ENCODE measurements at regions not wholly inside any gene's neighbourhood (a gene's known extent, or its start where the extent isn't known, plus 50 kb on each side); places are given as distances from the start of the nearest gene placed in this dataset.
"Not testable (repeated sequence)": the region's sequence is repeated elsewhere in the genome, so short reads cannot be mapped to it uniquely, and the experiment has no call there.

DNA sequence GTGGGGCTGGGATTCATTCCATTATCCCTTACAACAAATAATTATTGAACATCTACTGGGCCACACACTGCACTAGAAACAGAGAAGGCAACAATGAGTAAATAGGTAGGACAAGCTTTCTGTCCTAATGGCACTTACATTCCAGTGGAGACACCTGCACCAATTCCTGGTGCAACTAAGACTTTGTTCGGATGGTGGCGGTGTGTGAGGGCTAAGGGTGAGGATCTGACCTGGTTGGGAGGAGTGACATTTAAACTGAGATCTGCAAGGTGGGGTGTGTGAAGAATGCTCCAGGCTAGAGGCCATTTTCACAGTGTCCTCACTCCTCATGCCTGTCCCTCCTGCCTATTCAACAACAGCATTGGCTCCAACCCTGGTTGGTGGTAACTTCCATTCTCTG, 510.0 kb downstream of the XYLT1 start:
- Histone ChIP-seq H3K4me1 (ENCODE audit: control insufficient read depth in 2 of 2, insufficient read depth in 2 of 2, low read length in 1 of 2) (no peaks in the 10 kb centered on the region), H3K27me3 (ENCODE audit: control insufficient read depth in 1 of 2, insufficient read depth in 2 of 2, low read length in 2 of 2) (no peaks in the 10 kb centered on the region), H3K36me3 (ENCODE audit: control insufficient read depth in 2 of 2, insufficient read depth in 2 of 2, low read length in 1 of 2) (no peaks in the 10 kb centered on the region), H3K27ac (ENCODE audit: low read depth in 2 of 2, low read length in 1 of 2) (no peak overlapping the region), H3K9me3 (ENCODE audit: control insufficient read depth in 2 of 2, insufficient read depth in 1 of 2, low read depth in 1 of 2, low read length in 1 of 2) (no peaks in the 10 kb centered on the region), H3K4me3 (ENCODE audit: low read depth in 1 of 2, low read length in 2 of 2) (no peak overlapping the region)
- 88 to 94% methylated on average over 2 of the region's 2 CpGs for WGBS, 2 donors

DNA sequence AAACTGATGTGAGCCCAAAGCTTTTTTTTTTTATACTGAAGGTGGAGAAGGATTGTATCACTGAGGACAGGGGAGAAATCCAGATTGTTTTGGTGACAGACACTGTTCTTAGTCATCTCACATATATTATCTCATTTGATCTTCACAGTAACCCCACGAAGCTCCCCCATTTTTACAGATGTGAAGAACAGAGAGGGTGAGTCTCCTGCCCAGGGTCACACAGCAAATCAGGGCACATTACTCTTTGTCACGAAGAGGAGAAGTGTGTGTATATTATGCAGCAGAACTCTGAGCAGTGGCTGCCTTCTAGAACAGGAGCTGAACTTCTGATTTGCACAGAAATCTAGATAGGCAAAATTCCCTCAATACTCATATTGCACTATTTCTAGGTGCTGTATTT, 504.3 kb downstream of the XYLT1 start:
- H3K36me3 ChIP-seq (ENCODE audit: control insufficient read depth in 2 of 2, insufficient read depth in 2 of 2, low read length in 1 of 2) = no peaks in the 10 kb centered on the region
- no peaks in the 10 kb centered on the region for H3K4me1 ChIP-seq (ENCODE audit: control insufficient read depth in 2 of 2, insufficient read depth in 2 of 2, low read length in 1 of 2)
- no peaks in the 10 kb centered on the region for H3K9me3 ChIP-seq (ENCODE audit: control insufficient read depth in 2 of 2, insufficient read depth in 1 of 2, low read depth in 1 of 2, low read length in 1 of 2)
- H3K4me3 ChIP-seq (ENCODE audit: low read depth in 1 of 2, low read length in 2 of 2) = no peak overlapping the region
- H3K27ac ChIP-seq (ENCODE audit: low read depth in 2 of 2, low read length in 1 of 2) = no peak overlapping the region
- no peaks in the 10 kb centered on the region for H3K27me3 ChIP-seq (ENCODE audit: control insufficient read depth in 1 of 2, insufficient read depth in 2 of 2, low read length in 2 of 2)
- WGBS, 2 donors = 51 to 63% methylated on average over 2 of the region's 2 CpGs

DNA sequence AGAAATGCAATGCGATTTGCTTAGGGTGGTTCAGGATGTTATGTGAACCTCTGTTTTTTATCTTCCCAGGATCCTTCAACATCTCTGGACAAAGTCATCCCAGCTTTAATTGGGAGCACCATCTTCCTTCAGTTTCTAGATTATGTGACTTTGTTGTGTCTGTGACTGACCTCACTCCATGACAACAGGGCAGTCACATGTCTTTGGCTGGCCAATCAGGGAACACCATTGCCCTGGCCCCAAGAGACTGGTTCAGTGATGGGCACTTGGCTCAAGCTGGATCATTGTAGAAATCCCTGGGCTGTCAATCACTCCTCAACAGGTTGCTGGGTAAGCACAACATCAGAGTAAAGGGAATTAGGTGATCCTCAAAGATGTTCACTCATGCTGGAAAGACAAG, 499.7 kb downstream of the XYLT1 start:
- H3K27me3 ChIP-seq (ENCODE audit: control insufficient read depth in 1 of 2, insufficient read depth in 2 of 2, low read length in 2 of 2) = no peaks in the 10 kb centered on the region
- no peaks in the 10 kb centered on the region for H3K36me3 ChIP-seq (ENCODE audit: control insufficient read depth in 2 of 2, insufficient read depth in 2 of 2, low read length in 1 of 2)
- H3K4me3 ChIP-seq (ENCODE audit: low read depth in 1 of 2, low read length in 2 of 2) = no peak overlapping the region
- 97 to 98% methylated on average over 1 of the region's 1 CpG for WGBS, 2 donors
- H3K9me3 ChIP-seq (ENCODE audit: control insufficient read depth in 2 of 2, insufficient read depth in 1 of 2, low read depth in 1 of 2, low read length in 1 of 2) = no peaks in the 10 kb centered on the region
- H3K27ac ChIP-seq (ENCODE audit: low read depth in 2 of 2, low read length in 1 of 2) = no peak overlapping the region
- H3K4me1 ChIP-seq (ENCODE audit: control insufficient read depth in 2 of 2, insufficient read depth in 2 of 2, low read length in 1 of 2) = no peaks in the 10 kb centered on the region

DNA sequence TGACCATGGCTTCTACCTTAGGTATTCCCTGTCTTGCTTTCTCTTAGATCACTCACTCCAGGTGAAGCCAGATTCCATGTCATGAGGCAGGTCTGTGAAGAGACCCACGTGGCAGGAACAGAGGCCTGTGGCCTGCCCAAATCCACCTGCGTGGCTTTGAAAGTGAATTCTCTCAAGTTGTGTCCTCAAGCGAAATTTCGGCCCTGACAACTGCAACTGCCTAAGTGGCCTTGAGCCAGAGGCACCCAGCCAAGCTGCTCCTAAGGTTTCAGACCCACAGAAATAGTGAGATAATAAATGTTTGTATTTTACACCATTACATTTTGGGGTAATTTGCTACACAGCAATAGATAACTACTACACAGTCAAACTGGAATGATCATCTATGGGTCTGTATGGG, 497.9 kb downstream of the XYLT1 start:
- Histone ChIP-seq H3K4me3 (ENCODE audit: low read depth in 1 of 2, low read length in 2 of 2) (no peak overlapping the region), H3K9me3 (ENCODE audit: control insufficient read depth in 2 of 2, insufficient read depth in 1 of 2, low read depth in 1 of 2, low read length in 1 of 2) (no peaks in the 10 kb centered on the region), H3K27me3 (ENCODE audit: control insufficient read depth in 1 of 2, insufficient read depth in 2 of 2, low read length in 2 of 2) (no peaks in the 10 kb centered on the region), H3K36me3 (ENCODE audit: control insufficient read depth in 2 of 2, insufficient read depth in 2 of 2, low read length in 1 of 2) (no peaks in the 10 kb centered on the region), H3K27ac (ENCODE audit: low read depth in 2 of 2, low read length in 1 of 2) (no peak overlapping the region), H3K4me1 (ENCODE audit: control insufficient read depth in 2 of 2, insufficient read depth in 2 of 2, low read length in 1 of 2) (no peaks in the 10 kb centered on the region)
- WGBS, 2 donors = 76% methylated on average over 4 of the region's 4 CpGs

DNA sequence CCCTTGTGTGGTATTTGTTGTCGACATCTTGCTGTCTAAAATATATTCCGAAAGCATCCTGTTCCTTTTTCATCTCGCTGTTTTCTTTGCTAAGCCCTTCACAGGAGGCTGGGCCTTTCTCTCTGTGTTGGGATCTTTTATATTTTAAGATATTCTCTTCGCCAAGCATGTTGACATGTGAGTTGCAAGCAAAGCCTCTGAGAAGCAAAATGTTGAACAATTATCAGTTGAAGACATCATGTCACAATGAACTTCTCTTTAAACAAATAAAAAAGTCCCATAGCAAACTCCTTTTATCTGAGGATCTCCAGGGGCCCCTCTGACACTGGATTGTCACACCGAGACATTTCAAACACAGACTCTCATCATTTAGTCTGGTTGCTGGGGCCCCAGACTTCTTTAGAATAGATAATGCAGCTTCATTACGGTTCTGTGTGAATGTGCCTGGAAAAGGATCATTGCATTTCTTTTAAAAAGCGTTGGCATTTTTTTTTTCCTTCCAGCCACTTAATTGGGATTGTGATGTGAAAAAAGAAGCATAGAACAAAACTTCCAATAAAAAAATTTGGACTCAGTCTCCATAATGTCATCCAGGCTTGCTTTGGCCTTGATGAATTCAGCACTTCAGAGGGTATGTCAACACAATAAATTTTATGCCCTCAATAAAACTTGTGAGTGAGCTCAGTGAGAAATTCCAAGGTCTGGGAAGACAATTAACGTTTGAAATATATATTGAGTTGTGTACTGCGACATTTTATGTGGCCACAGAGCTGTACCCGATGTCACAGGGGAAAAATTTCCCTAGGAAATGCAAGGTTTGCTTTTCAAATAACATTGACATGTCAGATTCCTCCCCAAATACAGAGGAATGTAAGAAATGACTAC, 496.8 kb downstream of the XYLT1 start:
- Histone ChIP-seq H3K36me3 (ENCODE audit: control insufficient read depth in 2 of 2, insufficient read depth in 2 of 2, low read length in 1 of 2) (no peaks in the 10 kb centered on the region), H3K9me3 (ENCODE audit: control insufficient read depth in 2 of 2, insufficient read depth in 1 of 2, low read depth in 1 of 2, low read length in 1 of 2) (no peaks in the 10 kb centered on the region), H3K4me3 (ENCODE audit: low read depth in 1 of 2, low read length in 2 of 2) (no peak overlapping the region), H3K4me1 (ENCODE audit: control insufficient read depth in 2 of 2, insufficient read depth in 2 of 2, low read length in 1 of 2) (no peaks in the 10 kb centered on the region), H3K27me3 (ENCODE audit: control insufficient read depth in 1 of 2, insufficient read depth in 2 of 2, low read length in 2 of 2) (no peaks in the 10 kb centered on the region), H3K27ac (ENCODE audit: low read depth in 2 of 2, low read length in 1 of 2) (no peak overlapping the region)
- whole genome bisulfite sequencing, 2 donors = 60 to 71% methylated on average over 10 of the region's 10 CpGs

DNA sequence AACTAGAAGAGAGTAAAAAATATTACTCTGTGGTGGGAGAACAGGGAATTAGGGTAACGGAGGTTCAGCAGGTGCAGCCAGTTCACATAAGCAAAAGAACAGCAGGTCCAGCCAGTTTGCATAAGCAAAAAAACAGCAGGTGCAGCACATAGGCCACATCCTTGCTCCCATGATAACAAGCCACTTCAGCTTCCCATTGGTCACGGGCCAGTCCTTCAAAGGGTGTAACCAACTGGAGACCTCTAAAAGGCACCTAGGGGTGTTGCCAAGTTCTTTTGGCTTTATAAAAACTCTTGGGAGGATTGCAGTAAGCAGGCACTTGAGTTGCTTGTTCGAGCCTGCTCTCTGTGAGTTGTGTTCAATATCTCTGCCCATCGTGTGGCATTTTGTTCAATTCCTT, 488.1 kb downstream of the XYLT1 start:
- Histone ChIP-seq H3K27me3 (ENCODE audit: control insufficient read depth in 1 of 2, insufficient read depth in 2 of 2, low read length in 2 of 2) (no peaks in the 10 kb centered on the region), H3K4me1 (ENCODE audit: control insufficient read depth in 2 of 2, insufficient read depth in 2 of 2, low read length in 1 of 2) (no peaks in the 10 kb centered on the region), H3K27ac (ENCODE audit: low read depth in 2 of 2, low read length in 1 of 2) (no peak overlapping the region), H3K4me3 (ENCODE audit: low read depth in 1 of 2, low read length in 2 of 2) (no peak overlapping the region), H3K9me3 (ENCODE audit: control insufficient read depth in 2 of 2, insufficient read depth in 1 of 2, low read depth in 1 of 2, low read length in 1 of 2) (no peaks in the 10 kb centered on the region), H3K36me3 (ENCODE audit: control insufficient read depth in 2 of 2, insufficient read depth in 2 of 2, low read length in 1 of 2) (no peaks in the 10 kb centered on the region)
- 81 to 91% methylated on average over 4 of the region's 4 CpGs for WGBS, 2 donors

DNA sequence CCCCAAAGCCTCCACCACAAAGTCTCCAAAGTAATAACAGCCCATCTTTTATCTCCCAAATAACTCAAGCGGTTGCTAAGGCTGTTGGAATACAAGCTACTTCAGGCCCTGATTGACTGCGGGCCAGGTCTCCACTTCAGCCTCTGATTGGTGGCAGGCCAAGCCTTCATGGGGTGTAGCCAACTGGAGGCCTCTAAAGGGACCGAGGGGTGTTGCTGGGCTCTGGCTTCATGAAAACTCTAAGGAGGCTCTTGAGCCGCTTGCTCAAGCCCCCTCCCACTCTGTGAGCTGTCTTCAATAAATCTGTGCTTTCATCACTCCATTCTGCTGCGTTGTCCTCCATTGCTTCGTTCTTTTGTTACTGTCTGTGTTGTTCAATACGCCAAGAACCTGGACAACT, 487.2 kb downstream of the XYLT1 start:
- Histone ChIP-seq H3K27me3 (ENCODE audit: control insufficient read depth in 1 of 2, insufficient read depth in 2 of 2, low read length in 2 of 2) (no peaks in the 10 kb centered on the region), H3K4me3 (ENCODE audit: low read depth in 1 of 2, low read length in 2 of 2) (no peak overlapping the region), H3K27ac (ENCODE audit: low read depth in 2 of 2, low read length in 1 of 2) (no peak overlapping the region), H3K9me3 (ENCODE audit: control insufficient read depth in 2 of 2, insufficient read depth in 1 of 2, low read depth in 1 of 2, low read length in 1 of 2) (no peaks in the 10 kb centered on the region), H3K4me1 (ENCODE audit: control insufficient read depth in 2 of 2, insufficient read depth in 2 of 2, low read length in 1 of 2) (no peaks in the 10 kb centered on the region), H3K36me3 (ENCODE audit: control insufficient read depth in 2 of 2, insufficient read depth in 2 of 2, low read length in 1 of 2) (no peaks in the 10 kb centered on the region)
- 87 to 93% methylated on average over 7 of the region's 7 CpGs for WGBS, 2 donors

DNA sequence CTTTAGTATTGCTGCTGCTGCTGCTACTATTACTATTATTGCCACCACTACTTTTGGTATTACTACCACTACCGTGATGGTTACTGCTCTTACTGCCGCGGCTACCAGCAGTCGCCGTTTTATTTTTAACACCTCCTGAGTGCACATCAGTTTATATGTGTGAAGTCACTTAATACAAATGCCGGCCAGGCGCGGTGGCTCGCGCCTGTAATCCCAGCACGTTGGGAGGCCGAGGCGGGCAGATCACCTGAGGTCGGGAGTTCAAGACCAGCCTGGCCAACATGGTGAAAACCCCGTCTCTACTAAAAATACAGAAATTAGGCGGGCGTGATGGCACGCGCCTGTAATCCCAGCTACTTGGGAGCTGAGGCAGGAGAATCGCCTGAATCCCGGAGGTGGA, 486.7 kb downstream of the XYLT1 start:
- WGBS, 2 donors = 94 to 95% methylated on average over 21 of the region's 21 CpGs
- not testable (repeated sequence) for H3K27ac ChIP-seq (ENCODE audit: low read depth in 2 of 2, low read length in 1 of 2)

DNA sequence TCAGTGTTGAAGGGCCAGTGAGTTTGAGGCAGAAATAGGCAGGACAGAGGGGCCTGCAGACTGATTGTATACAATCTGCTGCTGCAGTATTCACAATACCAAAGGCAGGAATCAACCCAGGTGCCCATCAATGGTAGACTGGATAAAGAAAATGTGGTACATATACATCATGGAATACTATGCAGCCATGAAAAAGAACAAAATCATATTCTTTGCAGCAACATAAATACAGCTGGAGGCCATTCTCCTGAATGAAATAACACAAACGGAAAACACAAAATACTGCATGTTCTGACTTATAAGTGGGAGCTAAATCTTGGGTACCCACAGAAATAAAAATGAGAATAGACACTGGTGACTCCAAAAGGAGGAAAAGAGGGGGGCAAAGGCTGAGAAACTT, 485.1 kb downstream of the XYLT1 start:
- H3K4me3 ChIP-seq (ENCODE audit: low read depth in 1 of 2, low read length in 2 of 2) = no peak overlapping the region
- WGBS, 2 donors = 85 to 96% methylated on average over 1 of the region's 1 CpG
- H3K27ac ChIP-seq (ENCODE audit: low read depth in 2 of 2, low read length in 1 of 2) = no peak overlapping the region
- no peaks in the 10 kb centered on the region for H3K36me3 ChIP-seq (ENCODE audit: control insufficient read depth in 2 of 2, insufficient read depth in 2 of 2, low read length in 1 of 2)
- no peaks in the 10 kb centered on the region for H3K27me3 ChIP-seq (ENCODE audit: control insufficient read depth in 1 of 2, insufficient read depth in 2 of 2, low read length in 2 of 2)
- H3K9me3 ChIP-seq (ENCODE audit: control insufficient read depth in 2 of 2, insufficient read depth in 1 of 2, low read depth in 1 of 2, low read length in 1 of 2) = no peaks in the 10 kb centered on the region
- H3K4me1 ChIP-seq (ENCODE audit: control insufficient read depth in 2 of 2, insufficient read depth in 2 of 2, low read length in 1 of 2) = no peaks in the 10 kb centered on the region

More for the DNA sequence above, 486.7 kb downstream of the XYLT1 start:
- H3K9me3 ChIP-seq (ENCODE audit: control insufficient read depth in 2 of 2, insufficient read depth in 1 of 2, low read depth in 1 of 2, low read length in 1 of 2); H3K27me3 ChIP-seq (ENCODE audit: control insufficient read depth in 1 of 2, insufficient read depth in 2 of 2, low read length in 2 of 2); H3K4me3 ChIP-seq (ENCODE audit: low read depth in 1 of 2, low read length in 2 of 2); H3K36me3 ChIP-seq (ENCODE audit: control insufficient read depth in 2 of 2, insufficient read depth in 2 of 2, low read length in 1 of 2); H3K4me1 ChIP-seq (ENCODE audit: control insufficient read depth in 2 of 2, insufficient read depth in 2 of 2, low read length in 1 of 2): not testable (repeated sequence)

DNA sequence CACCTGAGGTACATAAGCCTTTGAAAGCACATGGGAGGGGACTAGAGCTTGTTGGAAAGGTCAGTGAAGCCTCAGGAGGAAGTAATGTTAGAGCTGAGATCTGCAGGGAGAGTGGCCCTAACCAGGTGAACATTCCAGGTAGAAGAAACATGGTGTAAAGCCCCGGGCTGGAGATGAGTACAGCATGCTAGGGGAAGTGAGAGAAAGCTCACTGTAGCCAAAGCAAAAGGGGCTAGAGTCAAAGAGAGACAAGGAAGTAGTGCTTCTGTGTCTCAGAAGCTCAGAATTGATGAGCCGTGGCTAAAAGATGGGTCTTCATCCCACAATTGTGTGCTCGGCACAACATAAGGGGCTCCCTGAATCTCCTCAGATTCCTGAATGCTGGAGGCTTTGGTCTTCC, 481.8 kb downstream of the XYLT1 start:
- Histone ChIP-seq H3K4me3 (ENCODE audit: low read depth in 1 of 2, low read length in 2 of 2) (no peak overlapping the region), H3K4me1 (ENCODE audit: control insufficient read depth in 2 of 2, insufficient read depth in 2 of 2, low read length in 1 of 2) (no peaks in the 10 kb centered on the region)
- WGBS, 2 donors = 76 to 78% methylated on average over 3 of the region's 3 CpGs

More for the DNA sequence above, 481.8 kb downstream of the XYLT1 start:
- Histone ChIP-seq H3K9me3 (ENCODE audit: control insufficient read depth in 2 of 2, insufficient read depth in 1 of 2, low read depth in 1 of 2, low read length in 1 of 2) (no peaks in the 10 kb centered on the region), H3K36me3 (ENCODE audit: control insufficient read depth in 2 of 2, insufficient read depth in 2 of 2, low read length in 1 of 2) (no peaks in the 10 kb centered on the region), H3K27ac (ENCODE audit: low read depth in 2 of 2, low read length in 1 of 2) (no peak overlapping the region), H3K27me3 (ENCODE audit: control insufficient read depth in 1 of 2, insufficient read depth in 2 of 2, low read length in 2 of 2) (no peaks in the 10 kb centered on the region)
